ENCODE measurements at regions not wholly inside any gene's neighbourhood (a gene's known extent, or its start where the extent isn't known, plus 50 kb on each side); places are given as distances from the start of the nearest gene placed in this dataset.

DNA sequence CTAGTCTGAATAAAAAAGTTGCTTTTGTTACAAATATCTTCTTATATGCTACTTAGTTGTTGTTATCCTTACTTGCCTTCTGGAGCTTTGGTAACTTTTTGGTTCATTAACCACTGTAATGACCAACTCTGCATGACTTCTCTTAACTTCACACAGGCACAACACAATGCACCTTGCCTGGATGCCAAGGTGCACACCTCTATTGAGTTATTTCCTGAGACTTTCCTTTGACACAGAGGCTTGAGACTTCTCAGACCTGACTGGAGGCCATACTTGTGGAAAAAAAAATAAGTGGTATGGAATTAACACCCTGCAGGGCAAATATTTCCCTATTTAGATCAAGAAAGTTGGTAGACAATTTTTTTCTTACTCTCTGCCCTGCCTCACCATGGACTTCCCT lies 1925.6 kb downstream of the EFNA5 start:
- no peak for DNase-seq

GRCh38 chr5:105740242-105740641 lies 1930.5 kb downstream of the EFNA5 start:
- no peak for DNase-seq

GRCh38 chr5:105739732-105740131 lies 1931.0 kb downstream of the EFNA5 start:
- DNase-seq: no peak

GRCh38 chr5:105735704-105736103 lies 1935.0 kb downstream of the EFNA5 start:
- no peak for DNase-seq

DNA sequence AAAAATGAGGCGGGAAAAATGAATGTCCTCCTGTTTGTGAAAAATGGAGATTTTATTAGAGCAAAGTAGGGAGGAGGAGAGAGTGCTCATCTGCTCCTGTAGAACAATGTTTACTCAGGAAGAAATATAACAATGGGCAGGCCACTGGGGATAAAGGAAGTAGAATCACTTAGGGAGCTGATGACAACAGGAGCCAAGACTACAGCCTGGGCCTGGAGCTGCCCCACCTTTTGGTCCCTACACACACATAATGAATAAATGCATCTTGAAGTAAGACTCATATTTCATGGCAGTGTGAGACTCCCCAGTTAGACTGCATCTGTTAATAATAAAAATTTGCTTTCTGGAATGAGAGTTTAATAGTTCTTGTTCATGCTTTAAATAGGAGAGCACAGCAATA lies 1939.8 kb downstream of the EFNA5 start:
- DNase-seq: no peak

- no peak for DNase-seq
These were observed 1944.6 kb downstream of the EFNA5 start for GRCh38 chr5:105726093-105726492.

DNA sequence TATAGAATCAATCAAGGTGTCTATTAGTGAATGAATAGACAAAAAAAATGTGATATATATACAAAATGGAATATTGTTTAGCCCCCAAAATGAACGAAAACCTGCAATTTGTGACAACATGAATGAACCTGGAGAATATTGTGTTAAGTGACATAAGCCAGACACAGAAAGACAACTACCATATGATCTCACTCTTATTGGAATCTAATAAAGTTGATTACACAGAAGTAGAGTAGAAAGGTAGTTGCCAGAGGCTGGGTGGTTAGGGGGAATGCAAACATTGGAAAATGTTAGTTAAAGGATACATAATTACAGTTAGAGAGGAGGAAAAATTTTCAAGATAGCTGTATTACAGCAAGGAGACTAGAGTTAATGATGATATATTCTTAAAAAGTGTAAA lies 1962.3 kb downstream of the EFNA5 start:
- no peak for DNase-seq

DNA sequence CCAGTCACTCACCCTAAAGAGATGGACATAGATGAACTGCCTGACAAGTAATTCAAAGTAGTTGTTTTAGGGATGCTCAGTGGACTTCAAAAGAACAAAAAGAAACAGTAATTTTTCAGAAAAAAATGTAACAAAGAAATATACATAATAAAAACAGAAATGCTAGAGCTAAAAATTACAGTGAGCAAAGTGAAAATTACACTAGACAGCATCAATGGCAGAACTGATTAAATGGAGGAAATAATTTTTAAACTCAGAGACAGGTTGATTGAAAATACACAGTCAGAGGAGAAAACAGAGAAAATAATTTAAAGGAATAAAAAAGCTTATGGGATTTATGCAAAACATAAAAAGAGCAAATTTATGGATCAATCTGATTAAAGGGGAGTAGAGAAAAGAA lies 1968.4 kb downstream of the EFNA5 start:
- DNase-seq: no peak

DNA sequence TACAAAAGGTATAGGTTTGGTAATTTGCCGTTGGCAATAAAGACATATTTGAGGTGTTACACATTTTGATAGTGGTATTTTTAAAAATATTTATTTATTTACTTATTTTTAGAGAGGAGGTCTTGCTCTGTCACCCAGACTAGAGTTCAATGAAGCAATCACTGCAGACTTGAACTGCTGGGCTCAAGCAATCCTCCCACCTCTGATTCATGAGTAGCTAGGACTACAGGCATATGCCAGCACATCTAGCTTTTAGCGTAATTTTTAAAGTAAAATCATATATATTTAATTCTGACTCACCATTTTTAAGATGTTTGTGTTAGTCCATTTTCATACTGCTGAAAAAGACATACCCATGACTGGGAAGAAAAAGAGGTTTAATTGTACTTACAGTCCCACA lies 1974.3 kb downstream of the EFNA5 start:
- DNase-seq: no peak

DNA sequence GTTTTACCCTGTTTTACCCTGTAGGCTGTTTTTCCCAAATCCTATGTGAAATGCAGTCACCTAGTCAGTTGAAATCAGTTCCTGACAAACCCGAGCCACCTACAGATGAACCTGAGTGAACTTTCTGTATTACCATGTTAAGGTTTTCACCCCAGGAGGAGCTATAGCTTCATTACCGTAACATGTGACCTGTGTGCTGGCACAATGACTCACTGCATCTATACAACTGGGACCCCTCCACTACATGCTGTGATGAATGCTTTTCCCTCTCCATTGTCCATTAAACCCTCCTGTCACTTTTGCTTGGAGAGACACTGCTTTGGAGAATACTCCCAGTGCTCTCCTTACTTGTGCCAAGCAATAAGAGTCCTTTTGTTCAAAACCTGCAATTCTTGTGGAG lies 1974.8 kb downstream of the EFNA5 start:
- DNase-seq: no peak

DNA sequence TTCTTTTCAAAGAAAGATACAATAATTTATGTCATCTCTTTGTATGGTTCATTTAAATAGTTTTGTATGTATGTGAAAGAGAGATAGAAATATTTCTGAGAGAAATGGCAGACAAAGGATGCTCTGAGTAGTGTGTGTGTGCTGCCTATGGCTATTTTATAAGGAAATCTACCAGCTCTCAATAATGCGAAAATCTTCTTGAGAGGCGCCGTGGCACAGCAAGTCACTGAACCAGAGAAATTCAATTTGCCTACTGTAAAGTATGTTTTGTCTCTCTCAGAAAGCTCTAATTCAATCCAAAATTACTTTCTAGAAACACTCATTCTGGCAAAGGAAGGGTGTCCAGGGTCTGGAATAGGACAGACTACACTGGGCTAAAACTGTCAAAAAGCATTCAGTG lies 1981.1 kb downstream of the EFNA5 start:
- DNase-seq: no peak

DNA sequence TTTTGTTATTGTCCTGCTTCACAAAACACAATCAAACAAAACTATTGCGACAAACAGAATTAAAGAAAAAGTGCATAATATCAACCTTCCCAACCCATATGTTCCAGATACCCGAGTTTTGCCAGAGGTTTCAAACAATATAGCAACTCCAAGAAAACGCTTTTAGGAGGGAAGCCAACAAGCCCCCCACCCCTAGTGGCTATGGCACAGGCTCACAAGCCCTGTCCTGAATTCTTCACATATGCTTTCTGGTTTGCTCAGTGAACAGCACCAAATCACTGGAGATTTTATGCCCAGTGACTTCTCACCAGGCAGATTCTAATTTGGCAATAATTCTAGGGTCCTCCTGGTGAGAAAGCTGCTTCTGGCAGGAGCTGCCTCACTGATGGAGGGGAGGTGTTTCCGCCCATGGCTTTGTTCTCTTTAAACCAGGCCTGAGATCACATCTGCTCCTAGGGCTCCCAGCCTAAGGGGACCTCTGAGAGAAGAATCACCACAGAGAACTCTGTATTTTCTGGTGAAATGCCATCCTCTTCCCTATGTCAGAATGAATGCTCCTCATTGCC lies 1982.4 kb downstream of the EFNA5 start:
- no peak for DNase-seq

DNA sequence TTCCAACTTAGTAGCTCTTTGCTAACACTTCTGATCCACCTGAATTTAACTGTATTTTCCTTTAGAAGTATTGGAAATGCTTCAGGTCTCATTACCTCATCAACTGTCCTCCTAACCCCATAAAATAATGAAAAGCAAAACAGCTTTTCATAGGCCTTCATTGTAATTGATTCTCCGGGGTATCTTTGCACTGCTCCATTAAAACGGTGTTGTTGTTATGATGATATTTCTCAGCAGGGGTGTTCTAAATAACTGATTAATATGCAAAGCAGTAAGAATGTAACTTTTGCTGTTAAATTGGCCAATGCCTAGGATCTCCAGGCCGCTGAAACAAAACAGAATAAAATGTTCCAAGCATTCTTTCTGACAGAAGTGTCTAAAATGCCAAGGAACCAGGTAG lies 1983.2 kb downstream of the EFNA5 start:
- DNase-seq: no peak

DNA sequence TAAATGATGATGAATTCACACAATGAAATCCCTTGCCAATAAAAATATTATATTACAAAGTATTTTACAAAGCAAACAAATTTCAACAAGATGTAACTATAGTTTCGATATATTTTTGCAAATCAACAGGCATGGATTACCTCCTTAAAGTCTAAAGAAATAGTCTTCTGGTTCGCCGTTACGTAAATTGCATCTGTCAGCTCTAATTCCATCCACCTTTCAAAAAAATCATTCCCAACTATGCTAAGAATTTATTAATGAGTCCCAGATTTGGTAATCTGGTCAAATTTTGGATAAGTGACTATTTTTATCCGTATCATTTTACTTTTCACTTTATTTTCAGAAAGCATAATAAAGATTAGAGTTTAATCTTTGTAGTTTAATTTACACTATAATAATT lies 1984.9 kb downstream of the EFNA5 start:
- DNase-seq: no peak

GRCh38 chr5:105684799-105685198 lies 1985.9 kb downstream of the EFNA5 start:
- DNase-seq: no peak

DNA sequence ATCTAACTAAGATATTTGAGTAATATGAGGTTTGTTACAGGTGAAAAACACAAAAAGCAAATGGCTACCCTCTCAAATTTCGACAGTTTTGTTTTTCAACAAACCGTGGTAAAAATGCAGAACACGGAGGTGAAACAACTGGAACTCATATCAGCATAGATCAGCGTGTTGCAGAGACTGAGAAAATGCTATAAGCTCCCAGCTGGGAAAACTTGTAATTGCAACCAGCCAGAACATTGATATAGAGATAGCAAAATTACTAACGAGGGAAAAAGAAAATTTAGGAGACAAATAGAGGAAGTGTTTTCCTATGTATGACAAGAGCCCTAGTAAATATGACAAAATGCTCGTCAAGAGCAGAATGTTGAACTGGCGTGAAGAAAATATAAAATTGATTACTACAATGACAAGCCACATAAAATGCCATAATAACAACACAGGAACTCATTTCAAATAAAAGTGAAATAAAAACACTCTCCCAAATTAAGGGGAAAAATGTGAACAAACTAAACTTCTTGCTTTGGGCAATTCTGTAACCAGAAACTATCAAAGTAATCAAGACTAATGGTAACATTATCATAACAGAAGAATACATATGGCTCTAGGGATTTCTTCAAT lies 1989.8 kb downstream of the EFNA5 start:
- DNase-seq: no peak

- DNase-seq: no peak
These were observed 1993.4 kb downstream of the EFNA5 start for GRCh38 chr5:105677291-105677690.

DNA sequence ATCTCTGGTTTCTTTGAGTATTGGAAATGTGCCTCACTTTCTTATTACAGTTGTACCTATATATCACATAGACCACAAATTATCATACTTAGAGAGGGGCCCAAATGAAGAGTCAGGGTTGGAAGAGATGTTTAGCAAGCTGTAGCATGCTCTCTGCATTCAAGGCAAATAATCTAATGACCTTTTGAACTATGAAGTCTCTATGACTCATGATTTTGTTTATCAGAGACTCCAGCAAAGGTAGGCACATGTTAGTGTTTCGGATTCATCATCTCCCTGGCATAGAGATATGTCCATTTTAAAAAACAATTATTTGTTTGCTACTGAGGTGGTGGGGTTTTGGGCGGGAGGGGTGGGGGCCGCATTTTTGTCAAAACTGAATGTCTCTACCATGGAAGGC lies 2000.1 kb downstream of the EFNA5 start:
- DNase-seq: no peak

- DNase-seq: no peak
These were observed 2007.1 kb downstream of the EFNA5 start for GRCh38 chr5:105663671-105664070.

DNA sequence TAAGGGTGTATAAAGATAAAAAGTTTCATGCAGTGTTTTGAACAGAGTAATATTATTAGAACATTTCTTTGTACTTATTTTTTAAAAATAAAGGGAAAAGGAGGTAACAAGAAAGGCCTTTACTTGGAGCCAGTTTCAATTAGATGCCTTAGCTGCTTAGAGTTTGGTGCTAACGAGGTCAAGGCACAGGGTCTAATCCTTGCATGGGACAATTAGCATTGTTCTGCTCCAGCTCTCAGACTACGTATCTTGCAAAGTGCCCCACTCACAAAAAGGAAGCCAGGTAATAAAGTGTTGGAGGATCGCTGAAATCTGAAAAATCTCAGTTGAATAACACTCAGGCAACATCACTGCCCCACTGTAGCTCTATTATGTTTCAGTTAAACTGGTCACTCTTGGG lies 2011.3 kb downstream of the EFNA5 start:
- no peak for DNase-seq

DNA sequence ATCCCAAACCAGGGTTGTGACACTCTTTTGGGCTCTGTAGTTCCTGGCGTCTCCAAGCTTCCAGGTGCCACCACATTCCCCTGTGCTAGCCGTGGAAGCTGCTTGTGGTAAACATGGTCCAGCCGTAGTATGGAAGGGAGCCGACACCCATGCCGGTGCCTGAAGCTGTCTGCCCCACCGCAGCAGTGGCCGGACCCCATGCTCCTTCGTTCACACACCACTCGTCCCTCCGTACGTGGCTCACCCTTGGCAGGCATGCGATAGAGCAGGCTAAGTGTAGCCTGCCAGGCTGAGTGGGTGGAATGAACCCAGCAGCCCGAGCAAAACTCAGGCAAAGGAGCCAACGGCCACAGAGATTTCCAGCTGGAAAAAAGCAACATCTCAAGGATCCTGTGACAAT lies 2030.4 kb downstream of the EFNA5 start:
- DNase-seq: no peak

- no peak for DNase-seq
These were observed 2031.2 kb downstream of the EFNA5 start for GRCh38 chr5:105639511-105639910.

DNA sequence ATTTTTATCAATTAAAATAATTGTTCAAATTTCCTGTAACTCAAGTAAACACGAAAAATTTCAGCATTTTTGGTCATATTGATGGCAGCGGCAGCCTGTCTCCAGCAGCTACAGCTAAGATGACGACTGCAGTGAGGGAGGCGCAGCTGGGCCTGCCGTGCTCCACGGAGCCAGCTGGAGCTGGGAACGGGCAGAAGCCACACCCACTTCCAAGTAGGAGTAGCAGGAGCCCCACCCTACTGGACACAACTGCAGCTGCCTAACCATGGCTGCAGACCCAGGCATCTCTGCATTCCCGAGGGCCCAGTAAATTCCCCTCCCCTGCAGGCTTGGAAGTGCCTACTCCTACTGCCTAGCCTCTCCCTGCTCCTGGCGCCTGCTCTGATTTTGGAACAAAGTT lies 2031.7 kb downstream of the EFNA5 start:
- no peak for DNase-seq

GRCh38 chr5:105638437-105638836 lies 2032.3 kb downstream of the EFNA5 start:
- no peak for DNase-seq

DNA sequence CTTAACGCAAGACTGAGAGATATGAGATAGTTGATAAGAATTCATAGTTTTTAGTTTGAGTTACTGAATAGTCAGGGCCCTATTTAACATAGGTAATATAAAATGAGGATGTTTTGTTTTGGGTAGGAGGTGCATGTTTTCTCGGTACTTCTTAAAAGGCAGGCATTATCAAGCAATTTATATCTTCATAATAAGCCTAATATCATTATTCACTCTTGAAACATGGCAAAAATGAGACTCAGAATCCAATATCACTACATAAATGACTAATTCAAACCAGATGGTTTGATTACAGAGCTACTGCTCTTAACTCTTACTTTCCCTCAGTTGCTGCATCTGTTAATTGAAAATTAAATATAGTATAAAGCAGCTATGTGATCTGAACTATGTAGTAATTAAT lies 2038.7 kb downstream of the EFNA5 start:
- DNase-seq: no peak

GRCh38 chr5:105630803-105631202 lies 2039.9 kb downstream of the EFNA5 start:
- no peak for DNase-seq

Data from GDM1 (cell line).